SK-N-SH (cell line): ENCODE measurements at regions not wholly inside any gene's neighbourhood (a gene's known extent, or its start where the extent isn't known, plus 50 kb on each side); places are given as distances from the start of the nearest gene placed in this dataset.

ENCODE experiments used
- CTCF ChIA-PET: fragments of 300-600, 350-600 bp; formaldehyde crosslinking; extraction: SDS; loops from one replicate; lab custom pipeline; 2021; lab: Yijun Ruan, JAX
- POLR2A ChIA-PET: fragments of 350-600 bp; sonication (Branson Sonifier 250); formaldehyde crosslinking; extraction: SDS; loops from one replicate; lab custom pipeline; 2020; ENCODE audit warnings: antibody characterized with exemption, inconsistent platforms; lab: Yijun Ruan, JAX
- DNase-seq: peaks from one replicate; pipeline ENCODE4 v3.0.0; 2012
- H2AFZ ChIP-seq: fragments of 200-600 bp; sonication (generic); 2 replicates; pipeline ENCODE4 v1.8.1; 2016; ENCODE audit warnings: antibody characterized with exemption, mild to moderate bottlenecking, low read depth
- H3F3A ChIP-seq: fragments of 200-600 bp; sonication (generic); replicated peaks from 2 replicates; pipeline ENCODE3; 2016; ENCODE audit warnings: antibody characterized with exemption, mild to moderate bottlenecking; ENCODE audit not compliant: insufficient read depth
- H3K27ac ChIP-seq, 2 experiments: fragments of 200-500 bp in 1 of 2; fragments of 200-600 bp in 1 of 2; sonication (Bioruptor generic) in 1 of 2; sonication (generic), shearing (Covaris generic) in 1 of 2; 2 replicates each; pipeline versions ENCODE4 v1.5.1 to v1.6.1; 2014 to 2016; ENCODE audit warnings: low read depth in 2 of 2, inconsistent platforms in 1 of 2, low read length in 1 of 2, mild to moderate bottlenecking in 1 of 2, mixed read lengths in 1 of 2
- H3K27me3 ChIP-seq: fragments of 200-600 bp; sonication (generic), shearing (Covaris generic); 2 replicates; pipeline ENCODE4 v1.6.1; 2016; ENCODE audit warnings: mixed run types; ENCODE audit not compliant: insufficient read depth
- H3K36me3 ChIP-seq, 2 experiments: fragments of 200-500 bp in 1 of 2; fragments of 200-600 bp in 1 of 2; sonication (Bioruptor generic) in 1 of 2; sonication (generic) in 1 of 2; replicated peaks in 1 of 2; 2 replicates each; pipeline versions ENCODE3 to v1.5.1; 2014 to 2016; ENCODE audit warnings: low read length in 1 of 2, mild to moderate bottlenecking in 1 of 2; ENCODE audit not compliant: insufficient read depth in 2 of 2, control insufficient read depth in 1 of 2
- H3K4me1 ChIP-seq, 2 experiments: fragments of 200-500 bp in 1 of 2; fragments of 200-600 bp in 1 of 2; sonication (Bioruptor generic) in 1 of 2; sonication (generic), shearing (Covaris generic) in 1 of 2; 2 replicates each; pipeline versions ENCODE4 v1.5.1 to v1.6.1; 2014 to 2016; ENCODE audit warnings: low read depth in 1 of 2, low read length in 1 of 2, mixed run types in 1 of 2; ENCODE audit not compliant: insufficient read depth in 2 of 2, control insufficient read depth in 1 of 2
- H3K4me2 ChIP-seq: fragments of 200-600 bp; sonication (generic), shearing (Covaris generic); 2 replicates; pipeline ENCODE4 v1.6.1; 2017; ENCODE audit warnings: mixed run types
- H3K4me3 ChIP-seq, 2 experiments: fragments of 200-500 bp in 1 of 2; fragments of 200-600 bp in 1 of 2; sonication (Bioruptor generic) in 1 of 2; sonication (generic), shearing (Covaris generic) in 1 of 2; 2 replicates each; pipeline versions ENCODE4 v1.5.1 to v1.8.1; 2014 to 2016; ENCODE audit warnings: low read depth in 2 of 2, inconsistent platforms in 1 of 2, low read length in 1 of 2, mild to moderate bottlenecking in 1 of 2, mixed read lengths in 1 of 2, moderate library complexity in 1 of 2
- H3K79me2 ChIP-seq: fragments of 200-600 bp; sonication (generic); 2 replicates; pipeline ENCODE4 v1.8.1; 2017; ENCODE audit warnings: mild to moderate bottlenecking; ENCODE audit not compliant: insufficient read depth
- H3K9ac ChIP-seq: fragments of 200-600 bp; sonication (generic); 2 replicates; pipeline ENCODE4 v1.6.1; 2017; ENCODE audit warnings: mixed run types
- H3K9me2 ChIP-seq: fragments of 200-600 bp; sonication (generic); 2 replicates; pipeline ENCODE4 v1.6.1; 2017; ENCODE audit warnings: mixed run types
- H3K9me3 ChIP-seq: fragments of 200-600 bp; sonication (generic); 2 replicates; pipeline ENCODE4 v1.6.1; 2017; ENCODE audit warnings: mixed run types, mild to moderate bottlenecking, moderate library complexity
- H4K20me1 ChIP-seq: fragments of 200-600 bp; sonication (generic); 2 replicates; pipeline ENCODE4 v1.6.1; 2017; ENCODE audit warnings: mild to moderate bottlenecking, mixed run types; ENCODE audit not compliant: insufficient read depth
- CHD2 ChIP-seq: fragments of 150-350 bp; IDR thresholded peaks from 2 replicates; pipeline ENCODE4 v1.6.1; 2018; ENCODE audit warnings: low read length; ENCODE audit not compliant: partially characterized antibody
- CTCF ChIP-seq: fragments of 200-600 bp; sonication (generic); IDR thresholded peaks from 2 replicates; pipeline ENCODE4 v1.6.1; 2017; ENCODE audit warnings: antibody characterized with exemption, mild to moderate bottlenecking, moderate library complexity
- EP300 ChIP-seq, 2 experiments: IDR thresholded peaks; 2 replicates each; pipeline versions ENCODE4 v1.4.0 to v1.6.1; 2012; ENCODE audit warnings: borderline replicate concordance in 1 of 2, low read depth in 1 of 2, low read length in 1 of 2
- FOSL2 ChIP-seq: IDR thresholded peaks from 2 replicates; pipeline ENCODE4 v1.4.0; 2012; ENCODE audit warnings: low read depth, mild to moderate bottlenecking, moderate library complexity, borderline replicate concordance
- FOXJ3 ChIP-seq: sonication (generic); formaldehyde crosslinking; IDR thresholded peaks from 2 replicates; pipeline ENCODE4 v1.5.1; 2020; ENCODE audit warnings: mild to moderate bottlenecking, missing genetic modification reagents
- JUND ChIP-seq: IDR thresholded peaks from 2 replicates; pipeline ENCODE4 v1.4.0; 2012
- MAX ChIP-seq: IDR thresholded peaks from 2 replicates; pipeline ENCODE4 v1.4.0; 2012; ENCODE audit warnings: low read depth
- MEF2A ChIP-seq: IDR thresholded peaks from 2 replicates; pipeline ENCODE4 v1.4.0; 2012; ENCODE audit warnings: low read depth, borderline replicate concordance
- NRF1 ChIP-seq: IDR thresholded peaks from 2 replicates; pipeline ENCODE4 v1.6.1; 2012; ENCODE audit warnings: low read depth, mild to moderate bottlenecking, low read length
- POLR2AphosphoS5 ChIP-seq: IDR thresholded peaks from 2 replicates; pipeline ENCODE4 v1.6.1; 2012; ENCODE audit warnings: low read depth, low read length
- RCOR1 ChIP-seq: fragments of 150-350 bp; IDR thresholded peaks from 2 replicates; pipeline ENCODE4 v1.6.1; 2017; ENCODE audit warnings: antibody characterized with exemption, low read length
- REST ChIP-seq: IDR thresholded peaks from 2 replicates; pipeline ENCODE4 v1.6.1; 2012; ENCODE audit warnings: mild to moderate bottlenecking, low read depth, low read length, moderate library complexity
- RXRA ChIP-seq: IDR thresholded peaks from 2 replicates; pipeline ENCODE4 v1.4.0; 2012; ENCODE audit warnings: low read depth, mild to moderate bottlenecking, borderline replicate concordance
- TAF1 ChIP-seq: IDR thresholded peaks from 2 replicates; pipeline ENCODE4 v1.6.1; 2012; ENCODE audit warnings: low read depth, mild to moderate bottlenecking, low read length, moderate library complexity, borderline replicate concordance
- YY1 ChIP-seq: IDR thresholded peaks from 2 replicates; pipeline ENCODE4 v1.4.0; 2012; ENCODE audit warnings: low read depth, mild to moderate bottlenecking
- WGBS: methylation state at CpG from one replicate; pipeline ENCODE4 v1.1.6; 2017; ENCODE audit warnings: low lambda C conversion rate; 5-methylcytosine and 5-hydroxymethylcytosine counted together
- TF ChIP-seq, protein P1 (sequence below): IDR thresholded peaks from 2 replicates; pipeline ENCODE4 v1.4.0; 2012; ENCODE audit warnings: low read depth, borderline replicate concordance
- TF ChIP-seq, protein P2 (sequence below): fragments of 150-350 bp; IDR thresholded peaks from 2 replicates; pipeline ENCODE4 v1.6.1; 2016; ENCODE audit warnings: mild to moderate bottlenecking, low read depth, low read length

GRCh38 chr7:25361863-25362262 is 133.6 kb upstream of the NPVF start:
- Histone ChIP-seq H3K79me2 (no peaks in the 10 kb centered on the region), H3F3A (no peaks in the 10 kb centered on the region), H3K9me2 (no peaks in the 10 kb centered on the region), H3K9ac (no peak overlapping the region), H3K4me1 (peaks cover 0 to 11% of the 10 kb centered on the region in 2 experiments; a peak in 2 of 4 replicates), H4K20me1 (no peaks in the 10 kb centered on the region), H3K9me3 (no peaks in the 10 kb centered on the region), H3K4me2 (no peak overlapping the region), H3K4me3 (no peak overlapping the region), H3K27ac (no peak overlapping the region), H2AFZ (no peak overlapping the region), H3K27me3 (no peaks in the 10 kb centered on the region), H3K36me3 (no peaks in the 10 kb centered on the region)
- ChIA-PET CTCF (interaction anchor here (8.4 kb wide), 1 partner anchor 29 kb away, joined by 61 read pairs; no protein-coding TSS in a partner anchor), POLR2A (no interaction called here)
- DNase-seq, result no peak
- TF ChIP-seq REST (no peak), TAF1 (no peak), FOXJ3 (CRISPR knock-in tag) (no peak), YY1 (no peak), JUND (no peak), RCOR1 (no peak), POLR2AphosphoS5 (no peak), FOSL2 (no peak), MEF2A (no peak), RXRA (no peak), CHD2 (no peak), EP300 (IDR thresholded peaks at IDR 0.05; ENCODE audit: borderline replicate concordance in 1 of 2, low read depth in 1 of 2, low read length in 1 of 2) (no peak), CTCF (no peak), NRF1 (no peak), MAX (no peak)
- TF ChIP-seq, protein P1, sequence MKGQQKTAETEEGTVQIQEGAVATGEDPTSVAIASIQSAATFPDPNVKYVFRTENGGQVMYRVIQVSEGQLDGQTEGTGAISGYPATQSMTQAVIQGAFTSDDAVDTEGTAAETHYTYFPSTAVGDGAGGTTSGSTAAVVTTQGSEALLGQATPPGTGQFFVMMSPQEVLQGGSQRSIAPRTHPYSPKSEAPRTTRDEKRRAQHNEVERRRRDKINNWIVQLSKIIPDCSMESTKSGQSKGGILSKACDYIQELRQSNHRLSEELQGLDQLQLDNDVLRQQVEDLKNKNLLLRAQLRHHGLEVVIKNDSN, result no peak
- TF ChIP-seq, protein P2, sequence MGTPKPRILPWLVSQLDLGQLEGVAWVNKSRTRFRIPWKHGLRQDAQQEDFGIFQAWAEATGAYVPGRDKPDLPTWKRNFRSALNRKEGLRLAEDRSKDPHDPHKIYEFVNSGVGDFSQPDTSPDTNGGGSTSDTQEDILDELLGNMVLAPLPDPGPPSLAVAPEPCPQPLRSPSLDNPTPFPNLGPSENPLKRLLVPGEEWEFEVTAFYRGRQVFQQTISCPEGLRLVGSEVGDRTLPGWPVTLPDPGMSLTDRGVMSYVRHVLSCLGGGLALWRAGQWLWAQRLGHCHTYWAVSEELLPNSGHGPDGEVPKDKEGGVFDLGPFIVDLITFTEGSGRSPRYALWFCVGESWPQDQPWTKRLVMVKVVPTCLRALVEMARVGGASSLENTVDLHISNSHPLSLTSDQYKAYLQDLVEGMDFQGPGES, result no peak
- WGBS, result 0% methylated on average over 1 of the region's 1 CpG
